CD4-positive, CD25-positive, alpha-beta regulatory T cell (primary cell): ENCODE measurements at regions not wholly inside any gene's neighbourhood (a gene's known extent, or its start where the extent isn't known, plus 50 kb on each side); places are given as distances from the start of the nearest gene placed in this dataset.
"Not testable (repeated sequence)": the region's sequence is repeated elsewhere in the genome, so short reads cannot be mapped to it uniquely, and the experiment has no call there.

Experiments
- ATAC-seq, 2 donors: fragments of 150-1000 bp; cut with Tn5 transposase; one replicate each; pipeline ENCODE4 v1.10.0; 2021; ENCODE audit warnings: low read depth in 2 of 2, moderate number of reproducible peaks in 2 of 2, moderate library complexity in 1 of 2
- DNase-seq, 3 donors: peaks; one replicate each; pipeline versions ENCODE4 v3.0.0 to v3.0.0-alpha.2; 2012 to 2022; ENCODE audit warnings: mixed read lengths in 1 of 3
- H3K27ac ChIP-seq: one replicate; pipeline ENCODE4 v1.7.0; 2013; ENCODE audit warnings: mild to moderate bottlenecking, low read length; ENCODE audit not compliant: insufficient read depth, poor library complexity, severe bottlenecking
- H3K27me3 ChIP-seq: one replicate; pipeline ENCODE4 v1.7.0; 2013; ENCODE audit warnings: low read length; ENCODE audit not compliant: control insufficient read depth, insufficient read depth
- H3K36me3 ChIP-seq: one replicate; pipeline ENCODE4 v1.7.0; 2013; ENCODE audit warnings: mild to moderate bottlenecking, low read length, moderate library complexity; ENCODE audit not compliant: control insufficient read depth, insufficient read depth
- H3K4me1 ChIP-seq: 2 replicates; pipeline ENCODE4 v1.7.0; 2013; ENCODE audit warnings: mild to moderate bottlenecking, low read length; ENCODE audit not compliant: insufficient read depth, control insufficient read depth, poor library complexity, severe bottlenecking
- H3K4me3 ChIP-seq: one replicate; pipeline ENCODE4 v1.7.0; 2013; ENCODE audit warnings: low read depth, mild to moderate bottlenecking, low read length, moderate library complexity
- H3K9me3 ChIP-seq, 2 experiments: 1 replicate in 1 of 2; 2 replicates in 1 of 2; pipeline ENCODE4 v1.7.0; 2013; ENCODE audit warnings: low read length in 2 of 2, mild to moderate bottlenecking in 1 of 2, moderate library complexity in 1 of 2; ENCODE audit not compliant: control insufficient read depth in 2 of 2
- H3K27ac Mint-ChIP-seq, 3 donors: one replicate each; pipeline ENCODE4 v1.8.0; 2020 to 2022; ENCODE audit warnings: mild to moderate bottlenecking in 3 of 3, mixed read lengths in 3 of 3, moderate library complexity in 2 of 3
- H3K27me3 Mint-ChIP-seq: one replicate; pipeline ENCODE4 v1.8.0; 2022; ENCODE audit warnings: mild to moderate bottlenecking, mixed read lengths
- H3K36me3 Mint-ChIP-seq: one replicate; pipeline ENCODE4 v1.8.0; 2020; ENCODE audit warnings: mixed read lengths
- H3K4me1 Mint-ChIP-seq, 4 donors: one replicate each; pipeline ENCODE4 v1.8.0; 2020 to 2022; ENCODE audit warnings: mixed read lengths in 4 of 4, mild to moderate bottlenecking in 1 of 4
- H3K4me3 Mint-ChIP-seq, 4 donors: one replicate each; pipeline ENCODE4 v1.8.0; 2020 to 2022; ENCODE audit warnings: mild to moderate bottlenecking in 4 of 4, mixed read lengths in 4 of 4, moderate library complexity in 3 of 4
- H3K9me3 Mint-ChIP-seq, 7 donors: one replicate each; pipeline ENCODE4 v1.8.0; 2020 to 2022; ENCODE audit warnings: mixed read lengths in 7 of 7, mild to moderate bottlenecking in 3 of 7, moderate library complexity in 2 of 7

DNA sequence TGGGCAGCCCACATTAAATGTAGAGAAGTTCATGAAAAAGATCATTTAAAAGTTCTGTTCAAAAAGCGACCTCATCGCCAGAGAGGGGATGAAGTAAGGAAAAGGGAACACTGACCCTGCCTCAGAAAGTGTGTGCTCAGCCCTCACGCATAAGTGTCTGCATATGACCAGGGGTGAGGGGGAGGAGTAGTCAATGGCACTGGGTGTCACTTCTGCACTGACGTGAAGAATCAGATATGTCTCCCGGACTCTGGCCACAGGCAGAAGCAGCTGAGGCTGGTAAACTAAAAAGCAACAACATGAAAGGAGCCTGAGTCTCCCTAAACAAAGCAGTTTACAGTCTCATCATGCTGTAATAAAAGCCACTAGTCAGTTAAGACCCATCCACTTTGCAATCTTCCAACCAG, 168.5 kb downstream of the AVL9 start:
- not testable (repeated sequence) for H3K27me3 ChIP-seq, H3K9me3 Mint-ChIP-seq, H3K27ac Mint-ChIP-seq, H3K27ac ChIP-seq, H3K36me3 Mint-ChIP-seq, H3K36me3 ChIP-seq, H3K9me3 ChIP-seq, DNase-seq, H3K4me1 Mint-ChIP-seq, H3K4me3 Mint-ChIP-seq, H3K4me3 ChIP-seq, H3K4me1 ChIP-seq, ATAC-seq
- peaks cover 53% of the 10 kb centered on the region for H3K27me3 Mint-ChIP-seq

DNA sequence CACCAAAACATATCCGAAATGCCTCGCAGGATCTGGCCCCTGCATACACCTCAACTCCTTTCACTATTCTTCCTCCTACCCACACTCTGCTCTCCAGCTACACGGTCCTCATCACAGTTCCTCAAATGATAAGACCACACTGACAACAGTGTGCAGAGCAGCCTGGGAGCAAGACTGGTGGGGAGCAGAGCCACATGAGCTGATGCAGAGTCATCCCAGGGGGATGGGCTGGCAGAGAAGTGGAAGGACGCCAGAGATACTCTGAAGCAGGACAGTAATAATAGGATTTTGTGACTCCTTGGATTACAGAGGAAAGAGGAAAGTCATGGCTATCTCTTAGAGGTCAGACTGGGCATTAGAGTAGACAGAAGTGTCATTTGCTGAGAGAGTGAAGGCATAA, 167.2 kb downstream of the AVL9 start:
- H3K9me3 ChIP-seq, H3K27ac ChIP-seq, ATAC-seq, H3K27me3 ChIP-seq, H3K4me3 Mint-ChIP-seq, H3K36me3 ChIP-seq, H3K4me1 ChIP-seq, H3K9me3 Mint-ChIP-seq, H3K4me3 ChIP-seq, DNase-seq, H3K4me1 Mint-ChIP-seq, H3K36me3 Mint-ChIP-seq: not testable (repeated sequence)
- peaks cover 51% of the 10 kb centered on the region for H3K27me3 Mint-ChIP-seq
- peak overlapping the region in 1 of 3 donors; percentile 20 for H3K27ac Mint-ChIP-seq

GRCh38 chr7:32661929-32662328, 166.6 kb downstream of the AVL9 start:
- Mint-ChIP-seq H3K4me3 (no peak overlapping the region), H3K27ac (peak overlapping the region in 1 of 3 donors; percentile 54), H3K36me3 (no peaks in the 10 kb centered on the region), H3K4me1 (peaks cover 0 to 1% (median under 1%) of the 10 kb centered on the region in 4 donors), H3K27me3 (peaks cover 45% of the 10 kb centered on the region), H3K9me3 (no peaks in the 10 kb centered on the region)
- H3K27me3 ChIP-seq = peaks cover 4% of the 10 kb centered on the region
- H3K36me3 ChIP-seq = no peaks in the 10 kb centered on the region
- H3K4me1 ChIP-seq = no peaks in the 10 kb centered on the region
- ATAC-seq (no peak), DNase-seq (no peak)
- no peak overlapping the region for H3K27ac ChIP-seq
- no peaks in the 10 kb centered on the region for H3K9me3 ChIP-seq
- no peak overlapping the region for H3K4me3 ChIP-seq

- Mint-ChIP-seq H3K27ac (no peak overlapping the region), H3K36me3 (no peaks in the 10 kb centered on the region), H3K4me1 (peaks cover 0 to 1% (median 0%) of the 10 kb centered on the region in 4 donors), H3K4me3 (no peak overlapping the region), H3K9me3 (no peaks in the 10 kb centered on the region), H3K27me3 (peaks cover 44% of the 10 kb centered on the region)
- Histone ChIP-seq H3K9me3 (no peaks in the 10 kb centered on the region), H3K27ac (no peak overlapping the region), H3K36me3 (no peaks in the 10 kb centered on the region), H3K4me1 (no peaks in the 10 kb centered on the region), H3K27me3 (peaks cover 4% of the 10 kb centered on the region), H3K4me3 (no peak overlapping the region)
- ATAC-seq (no peak), DNase-seq (no peak)
These were observed 166.2 kb downstream of the AVL9 start for GRCh38 chr7:32661501-32661900.

- ATAC-seq = no peak
- peaks cover 42% of the 10 kb centered on the region for H3K27me3 Mint-ChIP-seq
- no peak overlapping the region for H3K27ac Mint-ChIP-seq
- H3K4me3 ChIP-seq = no peak overlapping the region
- H3K4me3 Mint-ChIP-seq = no peak overlapping the region
- no peaks in the 10 kb centered on the region for H3K36me3 ChIP-seq
- H3K4me1 Mint-ChIP-seq = peaks cover 0 to 1% (median 0%) of the 10 kb centered on the region in 4 donors
- DNase-seq = no peak
- no peak overlapping the region for H3K27ac ChIP-seq
- no peaks in the 10 kb centered on the region for H3K9me3 Mint-ChIP-seq
- no peaks in the 10 kb centered on the region for H3K4me1 ChIP-seq
- H3K9me3 ChIP-seq = no peaks in the 10 kb centered on the region
- H3K36me3 Mint-ChIP-seq = no peaks in the 10 kb centered on the region
- H3K27me3 ChIP-seq = peaks cover 4% of the 10 kb centered on the region
These were observed 165.6 kb downstream of the AVL9 start for GRCh38 chr7:32660936-32661335.

- H3K36me3 ChIP-seq = no peaks in the 10 kb centered on the region
- Mint-ChIP-seq H3K9me3 (no peaks in the 10 kb centered on the region), H3K27ac (no peak overlapping the region), H3K36me3 (no peaks in the 10 kb centered on the region), H3K4me1 (peaks cover 0 to 1% (median 0%) of the 10 kb centered on the region in 4 donors), H3K4me3 (no peak overlapping the region), H3K27me3 (peaks cover 35% of the 10 kb centered on the region)
- no peaks in the 10 kb centered on the region for H3K4me1 ChIP-seq
- H3K9me3 ChIP-seq = no peaks in the 10 kb centered on the region
- ATAC-seq (no peak), DNase-seq (no peak)
- H3K27ac ChIP-seq = no peak overlapping the region
- no peak overlapping the region for H3K4me3 ChIP-seq
- H3K27me3 ChIP-seq = peaks cover 4% of the 10 kb centered on the region
These were observed 164.6 kb downstream of the AVL9 start for GRCh38 chr7:32659853-32660252.

DNA sequence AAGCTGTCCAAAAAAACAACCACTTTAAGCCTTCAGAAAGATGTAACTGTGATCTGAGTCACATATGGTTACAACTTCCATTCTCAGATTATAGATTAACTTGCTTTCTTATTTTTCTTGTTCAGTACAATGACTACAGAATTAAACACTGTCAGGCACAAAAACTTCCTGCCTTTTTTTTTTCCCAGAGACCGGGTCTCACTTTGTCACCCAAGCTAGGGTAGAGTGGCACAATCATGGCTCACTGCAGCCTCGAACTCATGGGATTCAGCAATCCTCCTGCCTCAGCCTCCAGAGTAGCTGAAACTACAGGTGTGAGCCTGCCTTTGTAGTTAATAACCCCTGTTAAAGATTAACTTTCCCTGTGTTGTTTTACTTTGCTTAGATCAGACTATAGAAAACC, 163.2 kb downstream of the AVL9 start:
- Mint-ChIP-seq H3K4me3 (no peak overlapping the region), H3K36me3 (no peaks in the 10 kb centered on the region), H3K27me3 (peaks cover 32% of the 10 kb centered on the region), H3K27ac (no peak overlapping the region), H3K9me3 (no peaks in the 10 kb centered on the region), H3K4me1 (peaks cover 0 to under 1% (median 0%) of the 10 kb centered on the region in 4 donors)
- Histone ChIP-seq H3K9me3 (no peaks in the 10 kb centered on the region), H3K4me1 (no peaks in the 10 kb centered on the region), H3K4me3 (no peak overlapping the region), H3K27ac (no peak overlapping the region), H3K36me3 (no peaks in the 10 kb centered on the region), H3K27me3 (peaks cover 7% of the 10 kb centered on the region)
- DNase-seq (no peak), ATAC-seq (no peak)

DNA sequence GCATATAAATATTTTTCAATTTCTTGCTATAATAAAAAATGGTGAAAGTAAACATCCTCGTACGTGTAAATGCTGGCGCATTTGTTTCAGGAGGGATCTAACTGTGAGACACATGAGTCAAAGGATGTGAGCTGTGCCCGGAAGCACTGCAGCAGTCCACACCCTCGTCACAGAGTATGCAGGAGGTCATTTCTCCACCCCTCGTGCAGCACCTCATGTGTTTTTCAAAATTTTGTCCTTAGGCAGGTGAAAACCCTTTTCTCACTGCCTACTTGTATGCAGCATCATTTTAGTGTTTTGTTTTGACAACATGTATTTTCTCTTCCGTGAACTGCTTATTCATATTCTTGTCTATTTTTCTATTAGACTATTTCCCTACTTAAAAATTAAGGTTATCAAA, 162.7 kb downstream of the AVL9 start:
- DNase-seq (no peak), ATAC-seq (no peak)
- Mint-ChIP-seq H3K27ac (no peak overlapping the region), H3K36me3 (no peaks in the 10 kb centered on the region), H3K4me3 (no peak overlapping the region), H3K9me3 (no peaks in the 10 kb centered on the region), H3K27me3 (peaks cover 29% of the 10 kb centered on the region), H3K4me1 (no peaks in the 10 kb centered on the region)
- Histone ChIP-seq H3K36me3 (no peaks in the 10 kb centered on the region), H3K27me3 (peaks cover 7% of the 10 kb centered on the region), H3K9me3 (no peaks in the 10 kb centered on the region), H3K4me3 (no peak overlapping the region), H3K4me1 (no peaks in the 10 kb centered on the region), H3K27ac (no peak overlapping the region)
